ENCODE measurements at regions not wholly inside any gene's neighbourhood (a gene's known extent, or its start where the extent isn't known, plus 50 kb on each side); places are given as distances from the start of the nearest gene placed in this dataset.

DNA sequence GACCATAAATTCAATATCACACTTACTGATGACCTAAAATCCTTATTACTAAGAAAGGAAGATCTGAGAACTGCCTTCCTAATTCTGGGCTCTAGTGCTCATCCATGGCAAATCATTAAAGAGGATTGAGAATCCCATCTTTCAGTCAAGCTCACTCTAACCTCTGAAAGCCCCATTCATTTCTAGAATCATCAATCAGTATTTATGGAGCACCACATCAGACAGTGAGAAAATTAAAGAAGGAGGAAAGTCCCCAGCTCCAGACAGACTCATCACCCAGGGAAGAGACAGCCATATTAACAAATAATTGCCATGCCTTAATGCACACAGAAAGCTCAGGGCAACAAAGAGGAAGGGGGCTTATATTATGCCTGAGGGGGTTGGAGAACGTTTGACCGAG lies 256.1 kb upstream of the SOX9 start:
- TF ChIP-seq EZH2 (IDR thresholded peaks at IDR 0.05; ENCODE audit: low read length, unreplicated experiment), result no peak
- TF ChIP-seq, protein P1, sequence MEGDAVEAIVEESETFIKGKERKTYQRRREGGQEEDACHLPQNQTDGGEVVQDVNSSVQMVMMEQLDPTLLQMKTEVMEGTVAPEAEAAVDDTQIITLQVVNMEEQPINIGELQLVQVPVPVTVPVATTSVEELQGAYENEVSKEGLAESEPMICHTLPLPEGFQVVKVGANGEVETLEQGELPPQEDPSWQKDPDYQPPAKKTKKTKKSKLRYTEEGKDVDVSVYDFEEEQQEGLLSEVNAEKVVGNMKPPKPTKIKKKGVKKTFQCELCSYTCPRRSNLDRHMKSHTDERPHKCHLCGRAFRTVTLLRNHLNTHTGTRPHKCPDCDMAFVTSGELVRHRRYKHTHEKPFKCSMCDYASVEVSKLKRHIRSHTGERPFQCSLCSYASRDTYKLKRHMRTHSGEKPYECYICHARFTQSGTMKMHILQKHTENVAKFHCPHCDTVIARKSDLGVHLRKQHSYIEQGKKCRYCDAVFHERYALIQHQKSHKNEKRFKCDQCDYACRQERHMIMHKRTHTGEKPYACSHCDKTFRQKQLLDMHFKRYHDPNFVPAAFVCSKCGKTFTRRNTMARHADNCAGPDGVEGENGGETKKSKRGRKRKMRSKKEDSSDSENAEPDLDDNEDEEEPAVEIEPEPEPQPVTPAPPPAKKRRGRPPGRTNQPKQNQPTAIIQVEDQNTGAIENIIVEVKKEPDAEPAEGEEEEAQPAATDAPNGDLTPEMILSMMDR (conservative IDR thresholded peaks at IDR 0.05; ENCODE audit: low read depth, low read length), result no peak
